ENCODE measurements at regions not wholly inside any gene's neighbourhood (a gene's known extent, or its start where the extent isn't known, plus 50 kb on each side); places are given as distances from the start of the nearest gene placed in this dataset.

- intact Hi-C loops (cut with DNase I) = no loop called here
- WGBS, 4 donors = 61 to 70% (median 67%) methylated on average over 3 of the region's 3 CpGs
Observed at GRCh38 chr3:28039234-28039633, 202.2 kb upstream of the CMC1 start.

GRCh38 chr3:28039829-28040228, 201.6 kb upstream of the CMC1 start:
- 58 to 76% (median 69%) methylated on average over 1 of the region's 1 CpG for WGBS, 4 donors
- no peak for DNase-seq
- intact Hi-C loops (cut with DNase I) = no loop called here
- TF ChIP-seq CTCF (IDR thresholded peaks at IDR 0.05) (no peak), POLR2A (IDR thresholded peaks at IDR 0.05) (no peak)
- Histone ChIP-seq H3K4me1 (replicated peaks in 1 of 2) (no peaks in the 10 kb centered on the region), H3K36me3 (replicated peaks in 1 of 2) (no peaks in the 10 kb centered on the region), H3K9me3 (replicated peaks in 1 of 3) (no peaks in the 10 kb centered on the region), H3K27me3 (no peaks in the 10 kb centered on the region), H3K27ac (no peak overlapping the region), H3K4me3 (no peak overlapping the region)

More at GRCh38 chr3:28039234-28039633, 202.2 kb upstream of the CMC1 start:
- Histone ChIP-seq H3K27ac (no peak overlapping the region), H3K4me1 (replicated peaks in 1 of 2) (no peaks in the 10 kb centered on the region), H3K9me3 (replicated peaks in 1 of 3) (no peaks in the 10 kb centered on the region), H3K27me3 (no peaks in the 10 kb centered on the region), H3K4me3 (no peak overlapping the region), H3K36me3 (replicated peaks in 1 of 2) (no peaks in the 10 kb centered on the region)
- TF ChIP-seq POLR2A (IDR thresholded peaks at IDR 0.05) (no peak), CTCF (IDR thresholded peaks at IDR 0.05) (no peak)
- DNase-seq = no peak

GRCh38 chr3:28042095-28042635, 199.3 kb upstream of the CMC1 start:
- H3K27me3 ChIP-seq = no peaks in the 10 kb centered on the region
- no peak overlapping the region for H3K4me3 ChIP-seq
- no peaks in the 10 kb centered on the region for H3K4me1 ChIP-seq (replicated peaks in 1 of 2)
- H3K9me3 ChIP-seq (replicated peaks in 1 of 3) = no peaks in the 10 kb centered on the region
- no peak overlapping the region for H3K27ac ChIP-seq
- WGBS, 4 donors = 65 to 91% (median 74%) methylated on average over 2 of the region's 2 CpGs
- DNase-seq = no peak
- intact Hi-C loops (cut with DNase I) = no loop called here
- TF ChIP-seq POLR2A (IDR thresholded peaks at IDR 0.05) (no peak), CTCF (IDR thresholded peaks at IDR 0.05) (no peak)
- H3K36me3 ChIP-seq (replicated peaks in 1 of 2) = no peaks in the 10 kb centered on the region

- intact Hi-C loops (cut with DNase I) = no loop called here
Observed at GRCh38 chr3:28042707-28043106, 198.7 kb upstream of the CMC1 start.

More at GRCh38 chr3:28042707-28043106, 198.7 kb upstream of the CMC1 start:
- Histone ChIP-seq H3K4me3 (no peak overlapping the region), H3K9me3 (replicated peaks in 1 of 3) (no peaks in the 10 kb centered on the region), H3K27ac (no peak overlapping the region), H3K36me3 (replicated peaks in 1 of 2) (no peaks in the 10 kb centered on the region), H3K27me3 (no peaks in the 10 kb centered on the region), H3K4me1 (replicated peaks in 1 of 2) (no peaks in the 10 kb centered on the region)
- 54 to 82% (median 71%) methylated on average over 1 of the region's 1 CpG for WGBS, 4 donors
- DNase-seq = no peak
- TF ChIP-seq POLR2A (IDR thresholded peaks at IDR 0.05) (no peak), CTCF (IDR thresholded peaks at IDR 0.05) (no peak)

Data from adrenal gland (tissue), 9 donors.